Spleen (tissue), 7 donors: ENCODE measurements at regions not wholly inside any gene's neighbourhood (a gene's known extent, or its start where the extent isn't known, plus 50 kb on each side); places are given as distances from the start of the nearest gene placed in this dataset.

Experiments used
- CTCF ChIP-seq, 11 experiments: fragments of 200-600 bp in 7 of 11; fragments of 450-650 bp in 4 of 11; sonication (generic) in 4 of 11; IDR thresholded peaks in 8 of 11; conservative IDR thresholded peaks in 3 of 11; 1 replicate in 7 of 11; 2 replicates in 4 of 11; pipeline versions ENCODE4 v1.4.0 to v1.8.0; 2016 to 2021; ENCODE audit warnings: antibody characterized with exemption in 11 of 11, inconsistent platforms in 4 of 11, mild to moderate bottlenecking in 1 of 11
- POLR2A ChIP-seq, 3 donors: fragments of 450-650 bp; IDR thresholded peaks; one replicate each; pipeline ENCODE4 v1.5.1; 2017; ENCODE audit warnings: antibody characterized with exemption in 3 of 3, mild to moderate bottlenecking in 1 of 3
- POLR2AphosphoS5 ChIP-seq, 3 donors: sonication (generic); formaldehyde crosslinking; IDR thresholded peaks; one replicate each; pipeline ENCODE4 v1.5.1; 2017; ENCODE audit warnings: antibody characterized with exemption in 3 of 3
- donor health status: DM: no; HTN: no; CAD: no; lungs with moderate emphysema.
- donor health status: DM: no; HTN: no; CAD: no.
- donor health status: DM: no; HTN: no; CAD: no.

- no peak for TF ChIP-seq POLR2A (IDR thresholded peaks at IDR 0.05)
- TF ChIP-seq CTCF (IDR thresholded peaks at IDR 0.05 in 8 of 11, conservative IDR thresholded peaks at IDR 0.05 in 3 of 11) = no peak
- TF ChIP-seq POLR2AphosphoS5 (IDR thresholded peaks at IDR 0.05) = no peak
Observed at GRCh38 chr3:166324401-166324800, 487.2 kb upstream of the BCHE start.
